Renal pelvis (tissue), 1 donor: ENCODE measurements at regions not wholly inside any gene's neighbourhood (a gene's known extent, or its start where the extent isn't known, plus 50 kb on each side); places are given as distances from the start of the nearest gene placed in this dataset.
"Not testable (repeated sequence)": the region's sequence is repeated elsewhere in the genome, so short reads cannot be mapped to it uniquely, and the experiment has no call there.

Source experiments
- DNase-seq: peaks from one replicate; pipeline ENCODE4 v3.0.0-alpha.2; 2013

DNA sequence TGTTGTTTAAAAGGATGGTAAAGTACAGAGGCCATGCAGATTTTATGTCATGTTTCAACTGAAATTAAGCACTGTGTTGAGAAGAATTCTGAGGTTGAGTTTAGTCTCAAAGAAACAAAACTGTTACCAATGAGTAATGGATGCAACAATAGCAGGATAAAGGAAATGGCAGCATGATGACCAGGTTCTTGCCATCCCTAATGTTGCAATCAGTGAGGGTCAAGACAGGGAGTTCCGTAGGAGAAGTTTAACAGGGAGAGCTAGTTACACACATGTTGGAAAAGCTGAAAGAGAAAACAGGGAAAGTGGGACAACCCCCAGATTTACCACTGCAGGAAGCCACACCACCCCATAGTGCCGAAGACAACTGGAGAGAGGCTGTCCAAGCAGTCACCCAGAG lies 343.8 kb upstream of the EPHA4 start:
- no peak for DNase-seq

DNA sequence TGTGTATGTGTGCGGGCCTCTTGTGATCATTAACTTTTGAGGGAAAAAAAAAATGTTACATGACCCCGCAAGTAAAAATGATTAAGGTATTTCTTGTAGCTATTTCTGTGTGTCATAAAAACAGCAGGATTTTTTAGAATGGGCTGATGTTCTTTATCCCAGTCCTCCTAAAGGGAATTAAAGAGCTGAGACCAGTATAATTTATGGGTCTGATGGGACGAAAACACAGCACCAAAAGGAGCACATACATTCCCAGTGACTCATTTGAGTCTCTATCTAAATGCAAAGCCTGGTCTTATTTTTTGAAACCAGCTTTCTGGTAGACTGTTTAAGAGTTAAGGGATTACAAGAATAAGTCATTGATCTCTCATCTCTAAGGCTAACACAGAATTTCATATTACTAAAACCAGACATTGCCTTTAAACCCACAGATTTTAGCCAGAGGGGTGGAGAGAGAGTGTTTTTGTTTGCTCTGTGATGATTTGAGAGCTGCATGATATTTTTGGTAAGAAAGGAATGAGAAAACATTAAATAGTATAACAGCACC lies 342.3 kb upstream of the EPHA4 start:
- DNase-seq = no peak

DNA sequence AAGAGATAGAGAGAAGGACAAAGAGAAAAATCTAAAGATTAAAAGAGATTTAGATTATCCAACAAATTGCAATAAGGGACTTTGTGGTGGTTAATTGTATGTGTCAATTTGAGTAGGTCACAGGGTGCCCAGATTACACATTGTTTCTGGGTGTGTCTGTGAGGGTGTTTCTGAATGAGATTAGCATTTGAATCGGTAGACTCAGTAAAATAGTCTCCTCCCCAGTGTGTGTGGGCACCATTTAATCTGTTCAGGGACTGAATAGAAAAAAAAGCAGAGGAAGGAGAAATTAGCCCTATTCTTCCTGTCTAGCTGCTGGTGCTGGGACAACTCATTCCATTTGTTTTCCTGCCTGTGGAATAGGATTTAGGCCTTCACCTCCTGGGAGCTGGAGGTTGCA lies 339.8 kb upstream of the EPHA4 start:
- DNase-seq = no peak

DNA sequence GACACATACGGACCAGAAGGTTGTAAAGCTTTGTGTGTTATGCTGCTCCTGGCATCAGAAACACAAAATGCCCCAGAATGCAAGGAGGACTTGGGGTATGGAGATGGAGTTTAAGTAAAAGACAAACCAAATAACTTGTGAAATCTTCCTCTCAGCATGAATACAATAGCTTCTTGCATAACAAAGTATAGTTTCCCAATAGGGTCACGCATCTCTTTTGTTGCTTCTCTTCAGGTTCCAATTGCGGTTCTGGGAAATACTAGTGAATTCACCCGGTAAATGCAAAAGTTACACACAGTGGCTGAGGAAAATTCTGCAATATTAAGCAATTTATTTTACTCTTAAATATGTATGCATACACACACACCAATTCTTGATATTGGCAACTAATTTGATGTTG lies 339.2 kb upstream of the EPHA4 start:
- DNase-seq = no peak

DNA sequence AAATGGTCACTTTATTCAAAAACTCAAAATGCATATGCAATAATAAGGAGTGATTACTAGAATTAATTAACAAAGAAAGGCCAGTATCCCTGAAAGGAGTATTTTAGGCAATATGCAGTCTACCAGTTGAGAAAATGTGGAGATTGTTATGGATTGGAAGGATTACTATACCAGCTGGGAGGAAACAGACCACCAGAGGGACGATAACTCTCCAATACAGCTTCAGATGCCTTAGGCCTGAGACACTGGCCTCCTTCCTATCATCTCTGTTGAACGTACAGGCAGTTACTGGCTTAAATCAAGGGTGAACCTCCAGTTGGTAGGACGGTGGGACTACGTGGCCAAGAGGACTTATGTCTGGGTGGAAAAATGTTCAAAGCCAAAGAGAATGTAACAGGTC lies 336.4 kb upstream of the EPHA4 start:
- no peak for DNase-seq

DNA sequence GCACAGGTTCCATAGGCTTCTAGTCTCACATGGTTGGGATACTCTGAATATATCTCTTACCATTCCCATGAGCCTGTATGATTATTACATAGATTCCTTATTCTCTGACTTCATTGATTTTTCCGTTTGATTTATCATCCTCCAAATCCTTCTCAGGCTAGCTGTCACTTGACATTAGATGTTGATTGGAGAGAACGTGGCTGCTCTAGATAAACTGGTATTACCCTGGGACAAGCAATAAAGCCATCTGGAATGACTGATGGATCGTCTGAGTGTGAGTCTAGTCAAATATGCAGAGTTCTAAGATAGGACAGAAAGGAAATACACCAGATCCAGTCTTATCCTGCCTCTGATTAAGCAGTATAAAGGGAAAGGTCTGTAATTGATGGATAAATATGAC lies 325.6 kb upstream of the EPHA4 start:
- no peak for DNase-seq

DNA sequence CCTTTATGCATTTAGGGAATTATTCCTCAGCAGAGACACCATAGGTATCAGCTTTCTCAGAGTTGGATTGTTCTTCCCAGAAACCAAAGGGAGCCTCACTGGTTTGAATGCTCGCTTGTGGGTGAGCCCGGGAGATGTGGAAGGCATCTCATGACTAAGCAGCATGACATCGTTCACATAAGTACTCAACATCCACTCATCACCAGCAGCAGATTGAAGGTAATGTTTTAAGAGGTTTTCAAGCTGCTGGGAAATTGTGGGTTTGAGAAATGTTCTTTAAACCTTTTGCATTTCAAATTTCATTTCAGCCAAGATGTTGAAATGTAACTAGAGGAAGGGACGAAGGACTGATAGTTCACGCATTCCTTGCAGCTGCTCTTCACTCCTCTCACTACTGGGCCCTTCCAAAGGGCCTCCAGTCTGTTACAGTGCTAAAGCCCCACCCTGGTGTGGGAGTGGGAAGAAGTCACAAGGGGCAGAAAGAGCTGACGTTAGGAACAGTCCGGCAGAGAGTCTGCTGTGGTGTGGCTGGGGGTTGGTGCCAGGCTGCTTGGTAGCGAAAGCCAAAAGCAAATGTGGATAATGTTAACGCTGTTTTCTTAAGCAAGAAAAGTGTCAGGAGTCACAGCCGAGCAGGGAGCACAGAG lies 324.5 kb upstream of the EPHA4 start:
- no peak for DNase-seq

DNA sequence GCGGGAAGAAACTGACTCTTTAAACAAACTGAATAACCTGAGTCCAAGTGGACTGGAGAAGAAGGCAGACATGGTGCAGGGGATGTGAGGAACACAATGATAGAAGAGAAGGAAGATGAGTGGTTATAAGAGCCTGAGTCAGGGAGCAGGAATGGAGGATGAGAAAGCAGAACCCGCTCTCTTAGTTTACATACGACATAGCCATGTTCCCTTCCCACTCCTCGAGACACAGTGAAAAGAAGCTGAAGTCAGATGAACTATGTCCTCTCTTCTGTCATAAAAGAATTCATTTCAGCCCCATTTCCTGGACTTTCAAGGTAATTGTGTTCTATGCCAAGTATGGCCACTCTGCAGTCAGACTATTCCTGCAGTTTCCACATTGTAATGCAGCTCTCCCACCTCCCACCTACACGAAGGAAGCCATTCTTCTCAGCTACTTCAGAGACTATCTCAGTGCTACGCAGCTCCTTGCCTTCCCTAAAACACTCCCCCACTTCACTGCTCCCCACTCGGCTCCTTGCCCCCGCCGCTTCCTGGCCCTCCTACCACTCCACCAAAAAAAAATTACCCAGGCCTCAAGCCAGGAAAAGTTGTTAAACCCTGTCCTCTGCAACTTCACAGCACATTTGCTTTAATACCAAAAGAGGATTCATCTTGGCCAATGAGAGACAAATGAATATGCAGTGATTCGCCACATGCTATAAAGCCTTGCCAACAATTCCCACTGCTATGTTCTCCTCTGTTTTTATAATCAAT lies 323.4 kb upstream of the EPHA4 start:
- DNase-seq = no peak

DNA sequence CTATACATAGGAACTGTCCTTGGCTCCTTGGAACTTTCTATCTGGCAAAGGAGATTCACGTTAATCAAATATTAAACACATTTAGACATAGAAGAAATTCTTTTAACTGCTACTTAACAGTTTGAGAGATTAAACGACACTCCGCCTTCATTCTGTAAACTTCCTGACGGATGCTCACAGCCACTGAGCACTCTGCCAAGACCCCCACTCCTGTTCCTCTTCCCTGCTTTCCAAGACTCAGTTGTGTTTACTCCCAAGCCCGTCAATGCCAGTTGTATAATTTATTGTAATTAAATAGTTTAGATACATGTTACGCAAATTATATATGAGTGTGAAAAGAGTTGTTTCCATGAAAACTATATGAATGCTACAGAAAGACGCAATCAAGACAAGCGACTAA lies 321.4 kb upstream of the EPHA4 start:
- no peak for DNase-seq

DNA sequence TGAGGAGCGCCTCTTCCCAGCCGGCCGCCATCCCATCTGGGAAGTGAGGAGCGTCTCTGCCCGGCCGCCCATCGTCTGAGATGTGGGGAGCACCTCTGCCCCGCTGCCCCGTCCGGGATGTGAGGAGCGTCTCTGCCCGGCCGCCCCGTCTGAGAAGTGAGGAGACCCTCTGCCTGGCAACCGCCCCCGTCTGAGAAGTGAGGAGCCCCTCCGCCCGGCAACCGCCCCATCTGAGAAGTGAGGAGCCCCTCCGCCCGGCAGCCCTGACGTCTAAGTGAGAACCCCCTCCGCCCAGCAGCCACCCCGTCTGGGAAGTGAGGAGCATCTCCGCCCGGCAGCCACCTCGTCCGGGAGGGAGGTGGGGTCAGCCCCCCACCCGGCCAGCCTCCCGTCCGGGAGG lies 319.9 kb upstream of the EPHA4 start:
- DNase-seq = not testable (repeated sequence)

DNA sequence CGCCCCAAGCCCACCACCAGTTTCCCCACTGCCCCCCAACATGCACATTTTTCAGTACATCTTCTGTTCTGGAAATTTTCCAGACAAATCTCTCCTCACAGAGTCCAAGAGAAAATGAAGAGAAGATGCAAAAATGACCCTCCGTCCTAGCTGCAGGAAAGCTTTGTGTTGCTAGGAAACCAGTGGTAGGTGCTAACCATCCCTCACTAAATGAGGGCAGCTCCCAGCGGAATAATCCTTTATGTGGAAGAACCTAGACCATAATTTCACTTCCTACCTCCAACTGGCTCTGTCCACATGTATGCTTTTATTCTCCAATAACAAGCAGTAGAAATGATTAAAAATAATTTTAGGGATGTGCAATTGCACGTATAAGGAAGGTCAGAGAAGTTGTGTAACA lies 311.9 kb upstream of the EPHA4 start:
- no peak for DNase-seq

DNA sequence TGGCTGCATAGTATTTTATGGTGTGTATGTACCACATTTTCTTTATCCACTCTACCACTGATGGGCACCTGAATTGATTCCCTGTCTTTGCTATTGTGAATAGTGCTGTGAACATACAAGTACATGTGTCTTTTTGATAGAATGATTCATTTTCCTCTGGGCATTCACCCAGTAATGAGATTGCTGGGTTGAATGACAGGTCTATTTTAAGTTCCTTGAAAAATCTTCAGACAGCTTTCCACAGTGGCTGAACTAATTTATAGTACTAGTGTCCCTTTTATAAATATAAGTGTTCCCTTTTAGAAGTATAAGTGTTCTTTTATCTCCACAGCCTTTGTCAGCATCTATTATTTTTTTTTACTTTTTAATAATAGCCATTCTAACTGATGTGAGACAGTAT lies 303.9 kb upstream of the EPHA4 start:
- DNase-seq = no peak

DNA sequence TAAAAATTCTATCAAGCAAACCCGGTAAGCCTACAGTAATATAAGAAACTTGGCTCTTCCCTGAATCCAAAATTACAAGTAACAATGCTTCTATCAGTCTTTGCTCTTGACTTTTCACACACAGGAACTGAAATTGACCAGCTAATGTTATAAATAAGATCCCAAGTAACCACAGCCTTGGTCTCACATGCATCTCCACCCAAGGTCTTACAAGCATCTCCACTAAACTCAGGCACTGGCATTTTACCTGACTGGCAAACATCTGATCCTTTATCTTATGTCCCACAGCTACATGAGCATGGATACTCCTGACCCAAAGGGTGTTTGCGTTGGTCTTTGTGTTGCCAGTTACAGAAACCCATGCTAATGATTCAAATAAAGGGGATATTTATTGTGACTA lies 302.3 kb upstream of the EPHA4 start:
- no peak for DNase-seq

DNA sequence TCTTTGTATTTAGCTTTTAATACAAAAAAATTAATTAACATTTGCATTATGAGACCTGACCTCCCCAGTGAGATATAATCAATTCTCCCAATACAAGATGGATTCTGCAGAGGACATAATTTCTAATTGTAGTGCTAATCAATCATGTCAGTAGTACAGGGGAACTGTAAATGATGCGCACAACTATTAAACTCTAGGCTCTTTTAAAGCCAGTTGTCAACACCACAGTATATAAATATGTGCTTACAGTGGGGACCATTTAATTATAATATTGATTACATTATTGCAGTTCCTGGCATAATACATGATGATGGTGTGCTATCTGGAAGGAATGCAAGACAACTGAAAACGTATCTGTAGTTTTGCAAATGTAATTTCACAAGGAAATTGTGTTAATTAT lies 285.6 kb upstream of the EPHA4 start:
- DNase-seq = no peak

DNA sequence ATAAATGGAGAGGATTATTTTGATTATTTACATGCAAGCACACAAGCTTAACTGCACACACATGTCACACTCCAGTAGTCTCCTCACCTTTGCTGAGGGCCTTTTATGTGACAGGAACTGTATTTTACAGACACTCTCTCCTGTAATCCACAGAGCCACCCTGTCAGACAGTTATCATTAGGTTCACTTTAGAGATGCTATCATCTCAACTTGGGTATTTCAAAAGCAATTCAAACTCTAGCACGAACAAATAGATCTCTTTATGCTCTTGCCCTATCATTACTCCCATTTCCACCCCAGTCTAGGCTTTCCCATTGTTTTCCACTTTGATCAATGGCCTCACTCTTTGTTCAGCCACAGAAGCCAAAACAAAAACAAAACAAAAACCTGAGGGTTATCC lies 281.2 kb upstream of the EPHA4 start:
- no peak for DNase-seq

DNA sequence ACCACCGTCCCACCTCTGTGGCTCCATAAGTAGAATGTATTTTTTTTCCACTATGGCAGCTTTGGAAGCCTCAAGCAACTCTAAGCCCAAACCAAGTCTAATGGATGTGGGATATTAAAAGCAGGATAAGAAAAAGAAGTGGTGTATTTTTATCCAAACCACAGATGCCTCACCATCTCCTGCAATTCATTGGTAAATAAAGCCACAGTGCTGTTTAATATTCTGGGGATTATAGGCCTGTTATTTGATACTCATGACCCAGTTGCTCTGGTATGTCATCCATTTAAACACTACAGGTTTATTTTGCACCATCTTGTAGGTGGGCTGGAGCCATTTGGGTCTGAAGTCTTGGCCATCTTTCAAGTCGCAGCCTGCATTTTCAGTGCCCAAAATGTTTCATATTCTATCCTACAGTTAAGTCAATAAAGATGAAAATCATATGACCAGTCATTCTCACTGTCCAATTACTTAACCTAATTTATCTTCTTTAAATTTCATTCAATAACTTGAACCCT lies 279.5 kb upstream of the EPHA4 start:
- DNase-seq = no peak

DNA sequence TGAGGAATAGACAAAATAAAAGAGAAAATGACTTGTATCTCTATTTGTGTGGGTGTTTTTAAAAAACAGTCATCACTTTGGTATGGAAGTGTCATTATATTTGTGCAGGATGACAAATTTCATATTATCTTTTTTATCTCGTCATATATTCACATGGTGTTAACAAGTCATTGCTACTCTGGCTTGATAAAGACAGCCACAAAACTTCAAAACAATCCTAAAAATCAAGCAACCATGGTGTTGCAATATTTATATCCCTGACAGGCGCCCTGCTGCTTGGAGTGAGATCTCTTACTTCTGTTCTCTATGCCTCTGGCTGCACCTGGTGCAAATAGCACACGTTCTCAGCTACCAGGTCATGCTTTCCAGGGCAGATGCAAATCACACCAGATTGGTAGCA lies 278.0 kb upstream of the EPHA4 start:
- no peak for DNase-seq

DNA sequence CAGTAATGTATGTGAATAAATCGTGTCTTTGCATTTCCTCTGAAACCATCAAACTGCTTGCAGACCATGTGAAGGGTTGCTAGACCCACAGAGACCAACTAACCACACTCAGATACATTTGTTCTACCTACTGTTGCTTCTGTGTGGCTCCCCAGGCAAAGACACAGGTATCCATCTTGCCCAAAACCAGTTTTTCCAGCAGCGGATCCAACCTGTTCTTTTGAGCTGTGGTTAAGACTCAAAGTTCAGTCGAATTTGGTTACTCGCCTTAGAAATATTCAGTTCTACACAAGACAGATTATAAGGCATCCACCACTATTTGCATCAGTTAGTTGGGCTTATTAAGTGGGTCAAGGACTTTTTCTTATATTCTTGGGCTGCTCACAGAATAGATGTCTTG lies 276.2 kb upstream of the EPHA4 start:
- no peak for DNase-seq

DNA sequence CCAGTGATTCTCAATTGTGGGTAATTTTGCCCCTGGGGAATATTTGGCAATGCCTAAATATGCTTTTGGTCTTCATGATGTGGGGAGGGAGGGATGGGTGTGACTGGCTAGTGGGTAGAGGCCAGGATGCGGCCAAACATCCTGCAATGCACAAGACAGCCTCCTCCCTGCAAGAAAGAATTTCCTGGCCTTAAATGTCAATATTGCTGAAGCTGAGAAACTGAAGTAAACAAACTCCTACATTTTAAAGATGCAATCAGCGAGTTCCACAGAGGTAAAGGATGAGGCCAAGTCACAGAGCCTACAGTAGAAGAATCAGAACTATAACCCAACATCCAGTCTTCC lies 272.9 kb upstream of the EPHA4 start:
- no peak for DNase-seq

DNA sequence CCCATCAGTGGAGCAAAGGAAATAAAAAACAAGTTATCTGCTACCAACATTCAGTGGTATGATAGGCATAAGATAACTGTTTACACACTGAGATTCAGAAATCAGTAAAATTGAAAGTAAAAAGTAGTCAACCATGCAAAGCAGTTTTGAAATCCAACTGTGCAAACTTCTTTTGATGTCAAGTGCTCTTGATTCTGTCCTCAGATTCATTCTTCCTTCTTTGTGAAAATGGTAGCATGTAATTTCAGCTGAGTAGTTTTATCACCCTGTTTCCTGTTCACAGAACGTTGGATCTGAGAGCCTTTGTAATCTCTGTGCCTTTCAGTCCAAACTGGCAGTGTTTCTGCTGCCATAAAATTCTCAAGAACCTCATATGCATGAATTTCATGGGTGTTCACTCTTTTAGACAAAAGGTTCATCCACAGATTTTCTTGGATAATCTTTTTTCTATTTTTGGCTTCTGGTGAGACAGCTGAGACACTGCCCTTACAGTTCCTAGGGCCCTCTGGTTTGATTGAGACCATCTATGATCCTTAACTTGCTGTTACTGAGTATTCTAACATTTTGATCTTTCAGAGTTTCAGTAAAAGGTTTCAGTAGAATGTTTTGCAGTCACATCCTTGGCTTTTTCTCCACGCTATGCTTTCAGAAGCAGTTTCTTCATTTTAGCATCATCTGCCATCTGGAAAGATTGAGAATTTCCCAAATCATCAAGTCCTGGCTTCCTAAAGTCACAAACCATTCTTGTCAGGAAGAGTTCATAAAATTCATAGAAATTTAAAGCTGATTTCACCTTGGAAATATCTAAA lies 272.3 kb upstream of the EPHA4 start:
- DNase-seq = no peak

DNA sequence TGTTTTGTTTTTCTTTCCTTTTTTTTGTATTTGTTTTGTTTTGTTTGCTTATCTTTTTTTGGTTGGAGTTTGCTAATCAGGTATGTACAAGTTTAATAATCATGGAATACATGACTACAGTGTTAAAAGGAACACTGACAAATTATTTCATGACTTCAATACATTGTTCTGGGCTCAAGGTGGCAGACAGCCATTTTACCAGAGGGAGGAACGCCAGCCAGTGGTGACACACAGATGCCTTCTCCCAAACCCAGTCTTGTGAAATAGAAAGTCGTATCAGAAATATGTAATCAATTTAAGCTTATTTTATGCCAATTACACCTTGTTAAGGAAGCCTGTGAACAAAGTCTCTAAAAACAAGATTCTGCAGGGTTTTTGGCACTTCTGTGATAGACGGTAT lies 264.0 kb upstream of the EPHA4 start:
- no peak for DNase-seq

DNA sequence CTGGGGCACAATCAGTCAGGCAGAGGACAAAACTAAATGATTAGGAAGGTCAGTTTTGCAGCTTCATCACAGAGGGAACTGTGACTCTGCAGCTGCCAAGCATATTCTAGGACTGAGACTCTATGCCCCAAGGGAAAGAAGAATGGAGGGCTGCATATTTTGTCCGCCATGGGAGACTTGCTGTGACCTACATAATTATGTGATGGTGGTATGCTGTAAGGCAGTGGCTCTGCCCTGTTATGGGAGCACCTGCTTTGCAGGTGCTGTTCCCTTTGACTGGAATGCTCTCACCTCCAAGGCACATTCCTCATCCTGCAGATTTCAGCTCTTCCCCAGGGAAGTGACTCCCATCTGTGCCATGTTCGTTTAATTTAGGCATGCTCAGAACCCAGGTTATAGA lies 261.9 kb upstream of the EPHA4 start:
- DNase-seq = no peak

DNA sequence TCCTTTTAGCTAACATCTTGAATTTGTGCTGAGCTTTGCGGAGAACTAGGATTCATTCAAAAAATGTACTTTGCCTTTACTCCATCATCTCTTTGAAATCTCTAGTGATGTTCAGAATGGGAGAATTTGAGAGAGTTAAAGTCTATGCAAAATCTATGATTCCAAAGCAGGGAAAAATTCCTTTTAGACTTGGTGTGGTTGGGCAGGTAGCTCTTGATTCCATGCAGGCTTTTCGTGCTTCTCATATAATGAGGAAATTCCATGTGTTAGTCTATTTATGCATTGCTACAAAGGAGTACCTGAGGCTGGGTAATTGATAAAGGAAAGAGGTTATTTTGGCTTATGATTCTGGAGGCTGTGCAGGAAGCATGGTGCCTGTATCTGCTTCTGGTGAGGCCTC lies 258.9 kb upstream of the EPHA4 start:
- no peak for DNase-seq
